HCT116 (cell line): ENCODE measurements at regions not wholly inside any gene's neighbourhood (a gene's known extent, or its start where the extent isn't known, plus 50 kb on each side); places are given as distances from the start of the nearest gene placed in this dataset.

ENCODE experiments used
- CTCF ChIP-seq, 3 experiments: fragments of 200-600 bp in 1 of 3; sonication (generic) in 1 of 3; IDR thresholded peaks in 2 of 3; conservative IDR thresholded peaks in 1 of 3; 2 replicates each; pipeline ENCODE4 v1.5.1; 2012 to 2017; ENCODE audit warnings: low read depth in 2 of 3, low read length in 2 of 3, antibody characterized with exemption in 1 of 3, borderline replicate concordance in 1 of 3, control low read depth in 1 of 3, mild to moderate bottlenecking in 1 of 3, mixed read lengths in 1 of 3, mixed run types in 1 of 3, moderate library complexity in 1 of 3; ENCODE audit not compliant: insufficient read depth in 1 of 3
- ELF1 ChIP-seq: IDR thresholded peaks from 2 replicates; pipeline ENCODE4 v1.6.1; 2012; ENCODE audit warnings: low read depth, borderline replicate concordance
- EZH2 ChIP-seq: fragments of 200-600 bp; sonication (generic); IDR thresholded peaks from 2 replicates; pipeline ENCODE4 v1.6.1; 2017; ENCODE audit warnings: antibody characterized with exemption, mixed run types
- EZH2phosphoT487 ChIP-seq: fragments of 200-600 bp; IDR thresholded peaks from 2 replicates; pipeline ENCODE4 v1.6.1; 2018; ENCODE audit warnings: antibody characterized with exemption, borderline replicate concordance
- POLR2A ChIP-seq: IDR thresholded peaks from 2 replicates; pipeline ENCODE4 v1.7.0; 2011; ENCODE audit warnings: borderline replicate concordance; ENCODE audit not compliant: insufficient read depth, insufficient read length; ENCODE audit errors: extremely low read depth
- POLR2AphosphoS5 ChIP-seq: IDR thresholded peaks from 2 replicates; pipeline ENCODE4 v1.6.1; 2011; ENCODE audit warnings: mild to moderate bottlenecking, low read depth, low read length, moderate library complexity
- RAD21 ChIP-seq: IDR thresholded peaks from 2 replicates; pipeline ENCODE4 v1.6.1; 2012; ENCODE audit warnings: low read depth, mild to moderate bottlenecking
- ZNF274 ChIP-seq: fragments of 200-500 bp; sonication (Bioruptor generic); IDR thresholded peaks from 2 replicates; pipeline ENCODE4 v1.6.1; 2014; ENCODE audit warnings: mild to moderate bottlenecking, low read depth, low read length, inconsistent platforms

- no peak for TF ChIP-seq EZH2
- no peak for TF ChIP-seq CTCF (IDR thresholded peaks at IDR 0.05 in 2 of 3, conservative IDR thresholded peaks at IDR 0.05 in 1 of 3; ENCODE audit: borderline replicate concordance in 1 of 3, insufficient read depth in 1 of 3, low read depth in 2 of 3, low read length in 2 of 3)
- TF ChIP-seq ZNF274 = no peak
- no peak for TF ChIP-seq POLR2A
- no peak for TF ChIP-seq EZH2phosphoT487
- TF ChIP-seq RAD21 = no peak
- TF ChIP-seq POLR2AphosphoS5 = no peak
- TF ChIP-seq ELF1 = no peak
Observed at GRCh38 chr11:116065986-116066385, 561.8 kb upstream of the CADM1 start.
